HG02759 (cell line): ENCODE measurements at regions not wholly inside any gene's neighbourhood (a gene's known extent, or its start where the extent isn't known, plus 50 kb on each side); places are given as distances from the start of the nearest gene placed in this dataset.
"Not testable (repeated sequence)": the region's sequence is repeated elsewhere in the genome, so short reads cannot be mapped to it uniquely, and the experiment has no call there.

Source experiments
- ATAC-seq: cut with Tn5 transposase; IDR thresholded peaks from one replicate; pipeline ENCODE4 v1.9.1; 2021; ENCODE audit warnings: mild to moderate bottlenecking, moderate library complexity; ENCODE audit not compliant: unreplicated experiment

- ATAC-seq: no peak
Measured at GRCh38 chr11:10973416-10973815, 115.6 kb upstream of the ZBED5 start.

- ATAC-seq: no peak
Measured at GRCh38 chr11:10970926-10971325, 113.1 kb upstream of the ZBED5 start.

GRCh38 chr11:10969387-10969786, 111.5 kb upstream of the ZBED5 start:
- ATAC-seq: no peak

- not testable (repeated sequence) for ATAC-seq
Measured at GRCh38 chr11:10956884-10957283, 99.0 kb upstream of the ZBED5 start.

- no peak for ATAC-seq
Measured at GRCh38 chr11:10955616-10956015, 97.8 kb upstream of the ZBED5 start.

GRCh38 chr11:10954184-10954583, 96.3 kb upstream of the ZBED5 start:
- no peak for ATAC-seq

- ATAC-seq: no peak
Measured at GRCh38 chr11:10952872-10953271, 95.0 kb upstream of the ZBED5 start.

GRCh38 chr11:10947935-10948334, 90.1 kb upstream of the ZBED5 start:
- not testable (repeated sequence) for ATAC-seq

GRCh38 chr11:10946072-10946471, 88.2 kb upstream of the ZBED5 start:
- ATAC-seq: no peak

- no peak for ATAC-seq
Measured at GRCh38 chr11:10945196-10945595, 87.3 kb upstream of the ZBED5 start.

- no peak for ATAC-seq
Measured at GRCh38 chr11:10943968-10944367, 86.1 kb upstream of the ZBED5 start.

GRCh38 chr11:10942620-10943019, 84.8 kb upstream of the ZBED5 start:
- no peak for ATAC-seq

- ATAC-seq: no peak
Measured at GRCh38 chr11:10941871-10942270, 84.0 kb upstream of the ZBED5 start.

- ATAC-seq: no peak
Measured at GRCh38 chr11:10941414-10941813, 83.6 kb upstream of the ZBED5 start.

GRCh38 chr11:10938650-10939387, 81.0 kb upstream of the ZBED5 start:
- no peak for ATAC-seq

GRCh38 chr11:10938231-10938630, 80.4 kb upstream of the ZBED5 start:
- ATAC-seq: no peak

- no peak for ATAC-seq
Measured at GRCh38 chr11:10937385-10937771, 79.5 kb upstream of the ZBED5 start.

GRCh38 chr11:10936626-10937384, 79.0 kb upstream of the ZBED5 start:
- no peak for ATAC-seq

- no peak for ATAC-seq
Measured at GRCh38 chr11:10935015-10935559, 77.2 kb upstream of the ZBED5 start.

- ATAC-seq: no peak
Measured at GRCh38 chr11:10934293-10934860, 76.5 kb upstream of the ZBED5 start.

- peak; percentile 79 for ATAC-seq
Measured at GRCh38 chr11:10933455-10934292, 75.8 kb upstream of the ZBED5 start.
